ENCODE measurements at regions not wholly inside any gene's neighbourhood (a gene's known extent, or its start where the extent isn't known, plus 50 kb on each side); places are given as distances from the start of the nearest gene placed in this dataset.
A peak's percentile ranks its signal among the peaks of the same experiment; 100 is the strongest.

GRCh38 chr6:95127261-95127660 is 450.1 kb upstream of the MANEA start:
- Histone ChIP-seq H3K4me2 (ENCODE audit: low read length) (no peak overlapping the region), H3K9me3 (ENCODE audit: insufficient read depth, low read depth, low read length) (no peaks in the 10 kb centered on the region), H4K8ac (ENCODE audit: low read depth, low read length) (no peak overlapping the region), H3K79me1 (ENCODE audit: low read length) (no peaks in the 10 kb centered on the region), H3K79me2 (ENCODE audit: control insufficient read depth, insufficient read depth, low read length, poor library complexity) (no peaks in the 10 kb centered on the region), H4K12ac (ENCODE audit: low read depth, low read length) (no peak overlapping the region), H3K9ac (ENCODE audit: low read length) (no peak overlapping the region), H2BK120ac (ENCODE audit: insufficient read depth, low read length, poor library complexity) (no peak overlapping the region), H2BK12ac (ENCODE audit: low read length) (no peak overlapping the region), H2AK5ac (ENCODE audit: low read length) (no peak overlapping the region), H3K4me1 (ENCODE audit: control insufficient read depth in 1 of 2, insufficient read depth in 2 of 2, low read length in 2 of 2) (no peaks in the 10 kb centered on the region), H2AFZ (ENCODE audit: insufficient read depth, low read length, poor library complexity) (no peak overlapping the region), H3K4ac (ENCODE audit: low read depth, low read length) (no peak overlapping the region), H3K23ac (ENCODE audit: low read length) (no peak overlapping the region), H2BK5ac (ENCODE audit: low read depth, low read length, poor library complexity) (no peak overlapping the region), H4K91ac (ENCODE audit: low read depth, low read length) (no peak overlapping the region), H3K36me3 (ENCODE audit: control insufficient read depth in 1 of 2, insufficient read depth in 2 of 2, low read length in 2 of 2) (no peaks in the 10 kb centered on the region), H3K14ac (ENCODE audit: low read length) (no peak overlapping the region), H3K27me3 (ENCODE audit: insufficient read depth, low read length) (no peaks in the 10 kb centered on the region), H3K27ac (ENCODE audit: low read depth, low read length) (no peak overlapping the region), H3K4me3 (ENCODE audit: low read depth, low read length) (no peak overlapping the region), H3K18ac (ENCODE audit: low read length) (no peak overlapping the region)
- DNase-seq = no peak
- no CpG with 5 or more reads among the region's 3 CpGs for WGBS (ENCODE audit: extremely low coverage, insufficient coverage, insufficient read length)

- no peak overlapping the region for H3K14ac ChIP-seq (ENCODE audit: low read length)
Observed at GRCh38 chr6:95128439-95128838, 448.9 kb upstream of the MANEA start.

GRCh38 chr6:95128947-95129346 is 448.4 kb upstream of the MANEA start:
- no peak overlapping the region for H3K4me2 ChIP-seq (ENCODE audit: low read length)
- H3K79me2 ChIP-seq (ENCODE audit: control insufficient read depth, insufficient read depth, low read length, poor library complexity) = no peaks in the 10 kb centered on the region
- no peak overlapping the region for H3K23ac ChIP-seq (ENCODE audit: low read length)
- H4K8ac ChIP-seq (ENCODE audit: low read depth, low read length) = no peak overlapping the region
- no peaks in the 10 kb centered on the region for H3K9me3 ChIP-seq (ENCODE audit: insufficient read depth, low read depth, low read length)
- no peaks in the 10 kb centered on the region for H3K79me1 ChIP-seq (ENCODE audit: low read length)
- WGBS (ENCODE audit: extremely low coverage, insufficient coverage, insufficient read length) = no CpG with 5 or more reads among the region's 2 CpGs
- no peak overlapping the region for H3K14ac ChIP-seq (ENCODE audit: low read length)
- no peak overlapping the region for H3K4me3 ChIP-seq (ENCODE audit: low read depth, low read length)
- H3K27ac ChIP-seq (ENCODE audit: low read depth, low read length) = no peak overlapping the region
- no peak overlapping the region for H3K4ac ChIP-seq (ENCODE audit: low read depth, low read length)
- no peak overlapping the region for H3K9ac ChIP-seq (ENCODE audit: low read length)
- DNase-seq = no peak
- H2AFZ ChIP-seq (ENCODE audit: insufficient read depth, low read length, poor library complexity) = no peak overlapping the region
- H2BK5ac ChIP-seq (ENCODE audit: low read depth, low read length, poor library complexity) = no peak overlapping the region
- no peaks in the 10 kb centered on the region for H3K36me3 ChIP-seq (ENCODE audit: control insufficient read depth in 1 of 2, insufficient read depth in 2 of 2, low read length in 2 of 2)
- no peak overlapping the region for H4K91ac ChIP-seq (ENCODE audit: low read depth, low read length)
- H2BK120ac ChIP-seq (ENCODE audit: insufficient read depth, low read length, poor library complexity) = no peak overlapping the region
- no peak overlapping the region for H4K12ac ChIP-seq (ENCODE audit: low read depth, low read length)
- H2BK12ac ChIP-seq (ENCODE audit: low read length) = no peak overlapping the region
- no peak overlapping the region for H3K18ac ChIP-seq (ENCODE audit: low read length)
- H3K27me3 ChIP-seq (ENCODE audit: insufficient read depth, low read length) = no peaks in the 10 kb centered on the region
- H3K4me1 ChIP-seq (ENCODE audit: control insufficient read depth in 1 of 2, insufficient read depth in 2 of 2, low read length in 2 of 2) = no peaks in the 10 kb centered on the region
- H2AK5ac ChIP-seq (ENCODE audit: low read length) = no peak overlapping the region

More at GRCh38 chr6:95128439-95128838, 448.9 kb upstream of the MANEA start:
- no peak overlapping the region for H4K8ac ChIP-seq (ENCODE audit: low read depth, low read length)
- no peak overlapping the region for H2BK12ac ChIP-seq (ENCODE audit: low read length)
- no peaks in the 10 kb centered on the region for H3K79me1 ChIP-seq (ENCODE audit: low read length)
- no peaks in the 10 kb centered on the region for H3K9me3 ChIP-seq (ENCODE audit: insufficient read depth, low read depth, low read length)
- WGBS (ENCODE audit: extremely low coverage, insufficient coverage, insufficient read length) = no CpG with 5 or more reads among the region's 2 CpGs
- H3K4me3 ChIP-seq (ENCODE audit: low read depth, low read length) = no peak overlapping the region
- no peaks in the 10 kb centered on the region for H3K27me3 ChIP-seq (ENCODE audit: insufficient read depth, low read length)
- no peak overlapping the region for H3K23ac ChIP-seq (ENCODE audit: low read length)
- H2BK120ac ChIP-seq (ENCODE audit: insufficient read depth, low read length, poor library complexity) = no peak overlapping the region
- no peak overlapping the region for H2BK5ac ChIP-seq (ENCODE audit: low read depth, low read length, poor library complexity)
- no peak overlapping the region for H3K18ac ChIP-seq (ENCODE audit: low read length)
- no peak overlapping the region for H3K9ac ChIP-seq (ENCODE audit: low read length)
- no peaks in the 10 kb centered on the region for H3K4me1 ChIP-seq (ENCODE audit: control insufficient read depth in 1 of 2, insufficient read depth in 2 of 2, low read length in 2 of 2)
- H2AFZ ChIP-seq (ENCODE audit: insufficient read depth, low read length, poor library complexity) = no peak overlapping the region
- no peak for DNase-seq
- H3K4ac ChIP-seq (ENCODE audit: low read depth, low read length) = no peak overlapping the region
- no peak overlapping the region for H3K4me2 ChIP-seq (ENCODE audit: low read length)
- H3K36me3 ChIP-seq (ENCODE audit: control insufficient read depth in 1 of 2, insufficient read depth in 2 of 2, low read length in 2 of 2) = no peaks in the 10 kb centered on the region
- H2AK5ac ChIP-seq (ENCODE audit: low read length) = no peak overlapping the region
- H4K91ac ChIP-seq (ENCODE audit: low read depth, low read length) = no peak overlapping the region
- no peak overlapping the region for H4K12ac ChIP-seq (ENCODE audit: low read depth, low read length)
- no peak overlapping the region for H3K27ac ChIP-seq (ENCODE audit: low read depth, low read length)
- H3K79me2 ChIP-seq (ENCODE audit: control insufficient read depth, insufficient read depth, low read length, poor library complexity) = no peaks in the 10 kb centered on the region

- Histone ChIP-seq H2BK12ac (ENCODE audit: low read length) (no peak overlapping the region), H4K91ac (ENCODE audit: low read depth, low read length) (no peak overlapping the region), H3K4me1 (ENCODE audit: control insufficient read depth in 1 of 2, insufficient read depth in 2 of 2, low read length in 2 of 2) (no peaks in the 10 kb centered on the region), H3K18ac (ENCODE audit: low read length) (no peak overlapping the region), H2BK5ac (ENCODE audit: low read depth, low read length, poor library complexity) (no peak overlapping the region), H3K23ac (ENCODE audit: low read length) (no peak overlapping the region), H3K36me3 (ENCODE audit: control insufficient read depth in 1 of 2, insufficient read depth in 2 of 2, low read length in 2 of 2) (no peaks in the 10 kb centered on the region), H4K8ac (ENCODE audit: low read depth, low read length) (no peak overlapping the region), H3K9ac (ENCODE audit: low read length) (no peak overlapping the region), H2AK5ac (ENCODE audit: low read length) (no peak overlapping the region), H3K4ac (ENCODE audit: low read depth, low read length) (no peak overlapping the region), H4K12ac (ENCODE audit: low read depth, low read length) (no peak overlapping the region), H3K9me3 (ENCODE audit: insufficient read depth, low read depth, low read length) (no peaks in the 10 kb centered on the region), H3K14ac (ENCODE audit: low read length) (no peak overlapping the region), H3K4me3 (ENCODE audit: low read depth, low read length) (no peak overlapping the region), H2BK120ac (ENCODE audit: insufficient read depth, low read length, poor library complexity) (no peak overlapping the region), H3K27me3 (ENCODE audit: insufficient read depth, low read length) (no peaks in the 10 kb centered on the region), H3K79me2 (ENCODE audit: control insufficient read depth, insufficient read depth, low read length, poor library complexity) (no peaks in the 10 kb centered on the region), H2AFZ (ENCODE audit: insufficient read depth, low read length, poor library complexity) (no peak overlapping the region), H3K27ac (ENCODE audit: low read depth, low read length) (no peak overlapping the region), H3K4me2 (ENCODE audit: low read length) (no peak overlapping the region), H3K79me1 (ENCODE audit: low read length) (no peaks in the 10 kb centered on the region)
- peak in 1 of 2 donors; percentile 8 for DNase-seq
- no CpG with 5 or more reads among the region's 5 CpGs for WGBS (ENCODE audit: extremely low coverage, insufficient coverage, insufficient read length)
Observed at GRCh38 chr6:95133578-95133977, 443.8 kb upstream of the MANEA start.

Data from trophoblast cell (in vitro differentiated cells and primary cell).